Mesodermal cell (in vitro differentiated cells): ENCODE measurements at regions not wholly inside any gene's neighbourhood (a gene's known extent, or its start where the extent isn't known, plus 50 kb on each side); places are given as distances from the start of the nearest gene placed in this dataset.

Experiments
- H3K27ac ChIP-seq: 2 replicates; pipeline ENCODE4 v1.7.0; 2013; ENCODE audit warnings: mild to moderate bottlenecking, low read depth, low read length, moderate library complexity; ENCODE audit not compliant: severe bottlenecking
- H3K36me3 ChIP-seq: 2 replicates; pipeline ENCODE4 v1.7.1; 2013; ENCODE audit warnings: mild to moderate bottlenecking, low read length, moderate library complexity; ENCODE audit not compliant: control insufficient read depth, insufficient read depth
- H3K4me1 ChIP-seq: one replicate; pipeline ENCODE4 v1.7.1; 2013; ENCODE audit warnings: mild to moderate bottlenecking, low read length; ENCODE audit not compliant: insufficient read depth, control insufficient read depth, poor library complexity, severe bottlenecking
- H3K4me3 ChIP-seq: 2 replicates; pipeline ENCODE4 v1.7.0; 2013; ENCODE audit warnings: low read length, control low read depth, mild to moderate bottlenecking; ENCODE audit not compliant: insufficient read depth, poor library complexity, severe bottlenecking; ENCODE audit errors: extremely low read depth
- H3K9me3 ChIP-seq: 2 replicates; pipeline ENCODE4 v1.7.1; 2013; ENCODE audit warnings: mild to moderate bottlenecking, low read length, moderate library complexity; ENCODE audit not compliant: control insufficient read depth
- WGBS, 2 experiments: methylation state at CpG; one replicate each; pipeline ENCODE4 v1.1.5; 2013; ENCODE audit warnings: missing lambda C conversion rate in 2 of 2; ENCODE audit not compliant: insufficient coverage in 2 of 2; 5-methylcytosine and 5-hydroxymethylcytosine counted together

DNA sequence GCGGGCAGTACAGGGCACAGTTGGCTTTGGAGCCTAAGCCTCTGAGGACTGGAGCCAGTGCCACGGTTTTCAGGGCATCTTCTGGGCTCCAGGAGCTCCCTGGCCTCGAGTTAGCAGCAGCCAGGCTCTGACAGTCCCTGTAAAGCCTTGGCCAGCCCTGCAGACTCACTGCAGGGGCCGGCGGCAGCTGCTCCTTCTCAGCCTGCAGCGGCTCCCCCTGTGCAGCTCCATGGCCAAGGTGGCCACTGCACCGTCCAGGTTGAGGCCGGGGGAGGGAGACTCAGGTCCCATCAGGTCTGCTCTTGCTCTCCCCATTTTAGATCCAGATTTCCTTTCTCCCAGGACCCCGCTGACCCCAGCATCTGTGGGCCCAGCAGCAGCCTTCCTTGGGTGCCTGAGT lies 1461.1 kb downstream of the BRD1 start:
- H3K27ac ChIP-seq, result no peak overlapping the region
- WGBS, 2 experiments, result 88 to 91% methylated on average over 9 of the region's 9 CpGs
- H3K36me3 ChIP-seq, result no peaks in the 10 kb centered on the region
- no peak overlapping the region for H3K4me3 ChIP-seq
- H3K4me1 ChIP-seq, result peaks cover 11% of the 10 kb centered on the region
- no peaks in the 10 kb centered on the region for H3K9me3 ChIP-seq

DNA sequence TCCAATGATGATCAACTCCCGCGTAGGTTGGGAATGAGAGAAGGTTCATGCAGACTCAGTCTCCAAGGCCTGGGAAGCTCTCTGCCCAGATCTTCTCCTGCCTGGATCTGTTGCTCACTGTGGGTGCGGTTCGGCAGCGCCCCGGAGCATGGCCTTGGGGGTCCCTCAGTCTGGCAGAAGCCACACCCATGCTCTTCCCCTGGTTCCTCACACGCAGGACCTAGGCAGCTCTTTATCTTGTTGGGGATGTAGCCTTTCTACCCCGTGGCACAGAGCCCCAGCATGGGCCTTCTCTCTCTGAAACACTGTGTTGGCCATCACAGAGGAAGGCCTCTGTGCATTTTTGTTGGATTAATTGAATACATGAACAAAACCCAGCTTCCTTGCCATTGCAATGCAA lies 1461.6 kb downstream of the BRD1 start:
- WGBS, 2 experiments, result 96 to 98% methylated on average over 6 to 7 of the region's 8 CpGs
- H3K4me3 ChIP-seq, result no peak overlapping the region
- no peaks in the 10 kb centered on the region for H3K36me3 ChIP-seq
- H3K27ac ChIP-seq, result no peak overlapping the region
- peaks cover 11% of the 10 kb centered on the region for H3K4me1 ChIP-seq
- no peaks in the 10 kb centered on the region for H3K9me3 ChIP-seq

DNA sequence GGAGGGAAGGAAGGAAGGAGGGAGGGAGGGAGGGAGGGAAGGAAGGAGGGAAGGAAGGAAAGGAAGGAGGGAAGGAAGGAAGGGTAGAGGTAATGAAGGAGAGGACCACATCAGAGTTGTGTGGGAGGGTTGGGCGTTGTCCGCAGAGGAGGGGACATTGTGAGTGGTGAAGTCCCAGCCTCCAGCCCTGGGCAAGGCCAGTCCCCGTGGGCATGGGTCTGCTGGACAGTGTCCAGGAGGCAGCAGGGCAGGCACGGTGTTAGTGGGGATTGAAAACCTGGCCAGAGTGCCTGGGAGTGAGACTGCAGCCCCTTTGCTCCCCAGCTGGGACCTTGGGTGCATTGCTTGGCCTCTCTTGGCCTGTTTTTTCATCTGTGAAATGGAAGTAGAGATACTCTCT lies 1462.3 kb downstream of the BRD1 start:
- peaks cover 9% of the 10 kb centered on the region for H3K4me1 ChIP-seq
- no peak overlapping the region for H3K27ac ChIP-seq
- H3K4me3 ChIP-seq, result no peak overlapping the region
- 95 to 100% methylated on average over 3 to 4 of the region's 4 CpGs for WGBS, 2 experiments
- H3K36me3 ChIP-seq, result no peaks in the 10 kb centered on the region
- no peaks in the 10 kb centered on the region for H3K9me3 ChIP-seq

DNA sequence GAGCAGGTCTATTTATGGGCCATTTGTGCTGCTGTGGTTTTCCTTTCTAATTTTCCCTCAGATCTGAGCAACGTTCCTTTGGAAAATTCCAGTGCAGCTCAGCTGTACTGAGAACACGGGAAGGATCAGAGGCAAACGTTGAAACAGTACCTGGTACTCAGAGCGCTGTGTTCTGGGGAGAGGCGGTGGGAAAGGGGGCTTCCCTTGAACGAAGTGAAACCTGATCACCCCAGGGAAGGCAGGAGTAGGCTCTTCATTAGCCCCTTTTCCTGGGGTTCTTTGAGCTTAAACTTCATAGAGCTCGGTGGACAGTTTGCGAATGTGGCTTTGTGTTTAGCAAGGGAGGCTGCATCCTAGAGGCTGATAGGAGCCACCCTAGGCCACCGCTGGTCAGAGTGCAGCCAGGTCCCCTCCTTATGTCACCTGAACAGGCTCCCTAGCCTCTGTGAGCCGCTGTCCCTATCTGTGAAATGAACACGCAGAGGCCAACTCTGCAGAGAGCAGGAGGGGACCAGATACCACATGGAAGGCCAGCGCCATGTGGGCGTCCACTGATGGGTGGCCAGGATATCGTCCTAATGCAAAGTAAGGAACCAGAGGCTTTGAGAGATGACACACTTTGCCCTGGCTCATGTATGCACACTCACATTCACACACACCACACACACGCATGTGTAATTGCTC lies 1464.8 kb downstream of the BRD1 start:
- H3K4me1 ChIP-seq, result no peaks in the 10 kb centered on the region
- no peak overlapping the region for H3K4me3 ChIP-seq
- no peaks in the 10 kb centered on the region for H3K36me3 ChIP-seq
- WGBS, 2 experiments, result 82 to 86% methylated on average over 11 to 13 of the region's 15 CpGs
- H3K9me3 ChIP-seq, result no peaks in the 10 kb centered on the region
- H3K27ac ChIP-seq, result no peak overlapping the region

DNA sequence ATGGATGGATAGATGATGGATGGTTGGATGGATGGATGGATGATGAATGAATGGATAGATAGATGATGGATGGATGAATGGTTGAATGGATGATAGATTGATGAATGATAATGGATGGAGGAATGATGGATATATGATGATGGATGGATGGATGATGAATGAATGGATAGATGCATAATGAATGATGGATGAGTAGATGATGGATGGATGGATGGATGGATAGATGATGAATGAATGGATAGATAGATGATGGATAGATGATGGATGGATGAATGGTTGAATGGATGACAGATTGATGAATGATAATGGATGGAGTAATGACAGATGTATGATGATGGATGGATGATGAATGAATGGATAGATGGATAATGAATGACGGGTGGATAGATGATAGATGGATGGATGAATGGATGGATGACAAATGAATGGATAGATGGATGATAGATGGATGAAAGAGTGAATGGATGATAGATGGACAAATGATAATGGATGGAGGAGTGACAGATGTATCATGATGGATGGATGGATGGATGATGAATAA lies 1466.5 kb downstream of the BRD1 start:
- Histone ChIP-seq H3K9me3 (no peaks in the 10 kb centered on the region), H3K27ac (no peak overlapping the region), H3K4me1 (no peaks in the 10 kb centered on the region), H3K4me3 (no peak overlapping the region), H3K36me3 (no peaks in the 10 kb centered on the region)
- 92 to 100% methylated on average over 1 of the region's 1 CpG for WGBS, 2 experiments

DNA sequence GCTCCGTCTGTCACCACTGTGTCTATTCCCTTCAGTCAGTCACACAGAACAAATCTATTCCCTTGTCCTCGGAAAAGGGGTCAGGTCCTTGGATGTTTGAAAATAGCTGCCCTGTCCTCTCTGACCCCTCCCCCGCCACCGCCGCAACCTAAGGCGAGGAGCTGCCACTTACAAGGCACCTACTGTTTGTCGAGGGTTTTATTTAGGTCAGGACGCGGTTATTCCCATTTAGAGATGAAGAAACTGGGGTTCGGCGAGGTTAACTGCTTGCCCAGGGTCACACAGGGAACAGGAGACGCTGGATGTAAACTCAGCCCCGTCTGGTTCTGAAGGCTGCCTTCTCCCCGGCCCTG lies 1468.1 kb downstream of the BRD1 start:
- Histone ChIP-seq H3K27ac (no peak overlapping the region), H3K36me3 (no peaks in the 10 kb centered on the region), H3K4me1 (no peaks in the 10 kb centered on the region), H3K9me3 (no peaks in the 10 kb centered on the region), H3K4me3 (no peak overlapping the region)
- WGBS, 2 experiments, result 90 to 95% methylated on average over 8 of the region's 14 CpGs

DNA sequence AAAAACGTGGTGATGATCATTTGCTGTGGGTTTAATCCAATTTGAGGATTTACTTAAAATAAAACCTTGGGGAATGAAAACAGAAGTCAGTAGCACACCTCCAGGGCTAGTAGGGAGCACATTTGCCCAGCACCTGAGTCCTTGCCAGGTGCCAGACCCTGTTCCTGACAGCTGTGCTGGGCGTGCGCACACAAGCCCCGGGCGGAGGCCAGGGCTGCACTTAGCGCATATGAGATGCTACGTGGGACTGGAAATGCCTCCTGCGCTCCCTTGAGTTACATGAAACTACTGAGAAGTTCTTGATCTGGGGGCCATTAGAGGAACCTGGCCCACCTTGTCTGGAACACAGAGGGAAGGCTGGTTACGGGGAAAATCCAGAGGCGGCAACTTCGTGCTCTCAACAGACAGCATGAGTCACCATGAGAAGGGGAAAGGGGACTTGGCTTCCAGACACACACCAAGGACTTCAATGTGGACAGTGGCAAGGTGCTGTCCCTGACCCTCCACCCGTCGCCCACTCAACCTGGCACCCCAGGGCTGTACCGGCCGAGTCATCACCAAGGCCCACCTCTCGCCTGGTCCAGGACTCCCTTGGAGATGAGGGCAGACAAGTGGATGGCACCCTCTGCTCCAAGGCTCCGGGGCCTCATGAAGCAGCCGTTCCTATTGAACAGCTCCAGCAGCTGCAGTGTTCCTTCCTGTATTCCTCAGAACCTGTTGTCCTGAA lies 1468.6 kb downstream of the BRD1 start:
- Histone ChIP-seq H3K4me3 (no peak overlapping the region), H3K36me3 (no peaks in the 10 kb centered on the region), H3K4me1 (no peaks in the 10 kb centered on the region), H3K9me3 (no peaks in the 10 kb centered on the region), H3K27ac (no peak overlapping the region)
- WGBS, 2 experiments, result 92 to 96% methylated on average over 15 to 17 of the region's 18 CpGs

DNA sequence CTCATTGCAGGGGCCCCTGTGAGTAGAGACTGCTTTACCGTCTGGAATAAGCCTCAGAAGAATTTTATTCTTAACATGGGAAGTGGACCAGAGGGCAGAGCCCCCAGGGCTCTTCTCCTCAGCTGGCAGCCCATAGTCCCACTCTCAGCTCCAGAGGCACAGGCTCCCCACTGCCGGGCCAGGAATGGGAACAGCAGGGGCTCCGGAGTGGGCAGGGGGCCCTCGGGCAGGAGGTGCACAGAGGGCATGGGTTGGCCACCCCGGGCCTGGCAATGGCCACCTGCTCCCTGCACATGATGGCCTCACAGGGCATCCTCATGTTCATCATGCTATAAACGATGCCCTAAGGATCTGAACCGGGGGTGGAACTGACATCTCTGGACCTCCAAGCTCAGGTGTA lies 1469.7 kb downstream of the BRD1 start:
- Histone ChIP-seq H3K27ac (no peak overlapping the region), H3K36me3 (no peaks in the 10 kb centered on the region), H3K4me1 (no peaks in the 10 kb centered on the region), H3K9me3 (no peaks in the 10 kb centered on the region), H3K4me3 (no peak overlapping the region)
- WGBS, 2 experiments, result 87 to 89% methylated on average over 5 to 6 of the region's 7 CpGs

DNA sequence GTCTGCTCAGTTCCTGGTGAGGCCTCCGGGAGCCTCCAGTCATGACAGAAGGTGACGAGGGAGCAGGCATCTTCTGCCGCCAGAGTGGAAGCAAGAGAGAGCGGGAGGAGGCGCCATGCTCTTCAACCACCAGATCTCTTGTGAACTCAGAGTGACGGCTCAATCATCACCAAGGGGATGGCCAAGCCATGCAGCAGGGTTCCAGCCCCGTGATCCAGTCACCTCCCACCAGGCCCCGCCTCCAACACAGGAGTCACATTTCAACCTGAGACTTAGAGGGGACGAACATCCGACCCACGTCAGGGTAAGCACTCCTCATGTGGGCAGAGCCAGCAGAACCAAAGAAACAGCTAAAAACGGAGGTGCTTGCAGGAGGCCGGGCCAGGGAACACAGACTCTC lies 1470.5 kb downstream of the BRD1 start:
- no peaks in the 10 kb centered on the region for H3K9me3 ChIP-seq
- H3K4me1 ChIP-seq, result no peaks in the 10 kb centered on the region
- no peak overlapping the region for H3K4me3 ChIP-seq
- H3K27ac ChIP-seq, result no peak overlapping the region
- 51 to 54% methylated on average over 11 to 12 of the region's 13 CpGs for WGBS, 2 experiments
- no peaks in the 10 kb centered on the region for H3K36me3 ChIP-seq

DNA sequence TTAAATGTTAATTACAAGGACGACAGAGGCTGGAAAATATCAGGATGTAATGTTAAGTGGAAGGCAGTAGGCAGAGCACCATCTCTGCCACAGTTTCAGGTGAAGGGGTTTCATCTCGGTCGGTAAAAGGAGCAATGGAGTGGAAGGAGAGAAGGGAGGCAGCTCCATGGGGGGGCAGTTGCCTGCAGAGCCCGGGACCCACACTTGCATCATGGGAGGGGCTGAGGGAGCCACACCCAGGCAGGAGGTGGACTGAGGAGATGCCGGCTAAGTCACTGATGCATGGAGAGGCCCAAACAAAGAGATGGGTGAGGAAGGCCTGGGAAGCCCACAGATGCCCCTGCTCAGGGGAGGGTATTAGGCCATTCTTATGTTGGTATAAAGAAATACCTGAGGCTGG lies 1470.9 kb downstream of the BRD1 start:
- H3K27ac ChIP-seq, result no peak overlapping the region
- no peaks in the 10 kb centered on the region for H3K4me1 ChIP-seq
- 94 to 97% methylated on average over 2 to 4 of the region's 5 CpGs for WGBS, 2 experiments
- H3K9me3 ChIP-seq, result no peaks in the 10 kb centered on the region
- H3K36me3 ChIP-seq, result no peaks in the 10 kb centered on the region
- H3K4me3 ChIP-seq, result no peak overlapping the region

DNA sequence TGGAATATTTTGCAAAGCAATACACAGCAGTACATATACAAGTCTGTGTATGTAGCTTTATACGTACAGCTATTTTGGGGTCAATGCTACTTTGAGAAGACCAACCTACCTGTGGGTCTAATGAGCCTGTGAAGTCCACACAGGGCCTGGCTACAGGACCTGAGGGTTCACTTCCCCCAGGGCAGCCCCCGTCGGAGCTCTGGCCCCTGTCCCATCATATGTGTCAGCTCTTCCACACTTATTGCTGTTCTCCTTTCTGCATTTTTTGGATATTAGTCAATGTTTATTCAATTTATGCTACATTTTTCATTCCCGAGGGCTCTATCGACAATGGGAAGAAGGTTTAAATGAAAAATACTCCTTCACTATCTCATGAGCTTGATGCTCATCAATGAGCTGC lies 1473.6 kb downstream of the BRD1 start:
- Histone ChIP-seq H3K36me3 (no peaks in the 10 kb centered on the region), H3K9me3 (no peaks in the 10 kb centered on the region), H3K4me1 (no peaks in the 10 kb centered on the region), H3K4me3 (no peak overlapping the region), H3K27ac (no peak overlapping the region)
- WGBS, 2 experiments, result 100% methylated on average over 1 to 2 of the region's 5 CpGs
